GM21737 (cell line): ENCODE measurements at regions not wholly inside any gene's neighbourhood (a gene's known extent, or its start where the extent isn't known, plus 50 kb on each side); places are given as distances from the start of the nearest gene placed in this dataset.
"Not testable (repeated sequence)": the region's sequence is repeated elsewhere in the genome, so short reads cannot be mapped to it uniquely, and the experiment has no call there.

Source experiments
- ATAC-seq: cut with Tn5 transposase; IDR thresholded peaks from one replicate; pipeline ENCODE4 v1.9.1; 2021; ENCODE audit warnings: mild to moderate bottlenecking, moderate library complexity; ENCODE audit not compliant: unreplicated experiment

DNA sequence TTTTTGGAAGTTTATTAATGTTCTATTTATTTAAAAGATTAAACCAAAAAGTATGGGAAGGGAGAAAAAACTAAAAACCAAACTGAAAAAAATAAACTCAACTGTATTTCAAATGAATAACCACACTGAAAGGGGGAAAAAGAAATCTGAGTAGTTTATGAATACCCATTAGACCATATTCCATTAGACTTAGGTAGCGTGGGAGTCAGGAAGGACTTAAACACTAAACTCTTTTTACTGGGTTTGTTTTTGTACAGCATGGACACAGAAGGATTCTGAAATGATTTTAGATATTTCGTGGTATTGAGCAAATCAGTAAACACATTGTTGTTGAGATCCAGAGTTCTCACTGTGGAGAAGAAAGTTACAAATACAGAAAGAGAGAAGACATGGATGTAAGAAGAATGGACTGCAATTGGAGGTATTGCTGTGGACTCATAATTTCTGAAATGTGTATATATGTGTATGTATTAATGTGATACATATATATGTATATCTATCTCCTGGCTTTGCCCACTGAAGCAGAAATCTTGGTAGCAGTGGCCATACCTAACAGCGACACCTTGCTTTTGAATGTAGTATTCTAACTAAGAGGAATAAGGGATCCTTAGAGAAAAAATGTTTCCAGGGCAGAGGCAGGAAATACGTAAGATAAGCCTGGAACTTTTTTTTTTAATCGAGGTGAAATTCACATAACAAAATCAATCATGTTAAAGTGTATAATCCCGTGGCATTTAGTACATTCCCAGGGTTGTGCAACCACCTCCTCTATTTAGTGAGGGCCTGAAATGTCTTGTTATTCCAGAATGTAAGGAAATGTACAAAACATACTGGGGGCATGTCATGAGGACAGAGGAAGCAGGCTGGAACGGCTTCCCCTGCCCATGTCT is 228.8 kb downstream of the SMARCA2 start:
- ATAC-seq: no peak

- ATAC-seq: no peak
Observed at GRCh38 chr9:2247340-2247739, 232.2 kb downstream of the SMARCA2 start.

DNA sequence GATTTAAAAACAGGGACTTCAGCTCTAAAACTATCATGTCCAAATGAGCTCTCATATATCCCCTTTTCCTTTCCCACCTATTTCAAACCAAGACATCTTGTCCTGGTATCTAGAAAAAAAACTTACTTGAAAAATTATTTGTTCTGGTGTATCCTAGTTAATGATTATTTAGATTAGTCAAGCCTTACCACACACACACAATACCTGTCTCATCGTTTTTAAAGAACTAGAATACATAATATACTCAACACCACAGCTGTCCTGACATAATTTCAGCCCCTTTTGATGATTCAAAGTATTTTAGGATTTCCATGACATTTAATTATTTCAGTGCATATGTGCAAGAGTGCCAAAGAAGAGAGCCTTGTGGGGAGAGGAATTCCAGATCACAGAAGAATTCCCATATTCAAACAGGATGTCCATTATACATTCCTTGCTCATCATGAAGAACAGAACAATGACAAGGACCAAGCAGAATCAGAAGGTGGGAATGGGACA is 233.7 kb downstream of the SMARCA2 start:
- no peak for ATAC-seq

DNA sequence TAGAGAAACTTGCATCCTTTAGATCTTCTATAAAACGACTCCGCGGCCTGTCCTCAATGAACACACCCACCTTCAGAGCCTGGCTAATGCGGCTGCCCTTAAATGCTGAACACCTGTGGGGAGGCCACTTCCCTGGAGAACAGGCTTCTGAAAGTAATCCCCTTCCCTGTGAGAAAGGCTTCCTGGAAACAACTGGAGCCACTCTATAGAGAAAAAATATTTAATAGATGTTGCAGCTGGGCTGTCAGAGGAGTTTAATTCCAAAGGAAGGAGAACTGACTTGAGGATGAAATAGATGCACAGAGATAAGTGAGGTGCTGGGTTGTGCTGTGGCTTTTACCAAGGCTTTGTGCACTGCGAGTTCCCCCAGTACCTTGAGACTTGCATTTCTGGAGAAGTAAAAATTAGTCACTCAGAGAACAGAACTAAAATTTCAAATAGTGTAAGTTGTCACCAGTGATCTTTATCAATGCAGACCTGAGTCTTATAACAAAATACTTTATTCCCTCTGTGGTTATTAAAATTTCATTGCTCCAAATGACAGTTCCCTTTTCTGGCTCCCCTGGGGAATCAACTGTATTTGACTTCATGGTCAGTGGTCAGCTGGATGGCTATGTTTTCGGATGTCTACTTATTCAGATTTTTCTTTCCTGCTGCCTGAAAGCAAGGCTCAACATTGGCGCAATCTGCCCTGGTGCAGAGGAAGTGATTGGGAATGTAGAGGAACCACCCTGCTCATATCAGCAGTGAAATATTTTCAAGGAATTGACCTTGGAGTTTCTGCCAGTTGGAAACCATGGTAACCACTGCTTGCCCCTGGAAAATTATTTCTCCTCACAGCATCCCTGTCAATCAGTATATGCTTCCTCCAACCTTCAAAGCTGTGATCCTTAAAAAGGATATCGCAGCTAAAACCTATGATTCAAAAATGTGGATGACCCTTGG is 238.8 kb downstream of the SMARCA2 start:
- ATAC-seq: no peak

GRCh38 chr9:2255128-2255527 is 240.0 kb downstream of the SMARCA2 start:
- no peak for ATAC-seq

DNA sequence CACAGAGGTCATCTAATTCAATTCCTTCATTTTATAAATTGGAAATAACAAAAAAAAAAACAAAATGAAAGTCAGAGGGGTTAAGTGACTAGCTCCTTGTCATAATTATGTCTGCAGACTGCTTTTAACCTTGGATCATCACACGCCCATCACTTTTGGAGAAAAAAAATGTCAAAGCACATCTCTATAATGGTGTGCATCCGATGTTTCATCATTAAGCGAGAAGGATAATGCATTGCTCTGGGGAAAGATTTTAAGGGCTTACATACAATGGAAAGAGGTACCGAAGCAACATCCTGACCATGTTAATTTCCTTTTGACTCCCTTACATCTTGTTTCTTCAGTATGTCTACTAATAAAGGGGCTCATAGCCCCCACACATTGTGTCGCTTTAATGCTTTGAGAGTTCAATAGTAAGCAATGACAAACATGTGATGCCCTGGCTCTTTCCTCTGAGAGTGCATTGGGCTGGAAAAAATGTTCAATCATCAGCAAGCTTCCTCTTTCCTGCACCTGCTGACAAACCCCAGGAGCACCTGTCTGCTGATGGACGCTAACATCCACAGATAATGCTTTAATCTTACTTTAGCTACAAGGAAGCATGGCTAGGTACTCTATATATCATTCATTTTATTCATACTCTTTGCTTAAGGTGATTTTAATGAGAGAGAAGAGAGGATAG is 242.2 kb downstream of the SMARCA2 start:
- ATAC-seq: no peak

DNA sequence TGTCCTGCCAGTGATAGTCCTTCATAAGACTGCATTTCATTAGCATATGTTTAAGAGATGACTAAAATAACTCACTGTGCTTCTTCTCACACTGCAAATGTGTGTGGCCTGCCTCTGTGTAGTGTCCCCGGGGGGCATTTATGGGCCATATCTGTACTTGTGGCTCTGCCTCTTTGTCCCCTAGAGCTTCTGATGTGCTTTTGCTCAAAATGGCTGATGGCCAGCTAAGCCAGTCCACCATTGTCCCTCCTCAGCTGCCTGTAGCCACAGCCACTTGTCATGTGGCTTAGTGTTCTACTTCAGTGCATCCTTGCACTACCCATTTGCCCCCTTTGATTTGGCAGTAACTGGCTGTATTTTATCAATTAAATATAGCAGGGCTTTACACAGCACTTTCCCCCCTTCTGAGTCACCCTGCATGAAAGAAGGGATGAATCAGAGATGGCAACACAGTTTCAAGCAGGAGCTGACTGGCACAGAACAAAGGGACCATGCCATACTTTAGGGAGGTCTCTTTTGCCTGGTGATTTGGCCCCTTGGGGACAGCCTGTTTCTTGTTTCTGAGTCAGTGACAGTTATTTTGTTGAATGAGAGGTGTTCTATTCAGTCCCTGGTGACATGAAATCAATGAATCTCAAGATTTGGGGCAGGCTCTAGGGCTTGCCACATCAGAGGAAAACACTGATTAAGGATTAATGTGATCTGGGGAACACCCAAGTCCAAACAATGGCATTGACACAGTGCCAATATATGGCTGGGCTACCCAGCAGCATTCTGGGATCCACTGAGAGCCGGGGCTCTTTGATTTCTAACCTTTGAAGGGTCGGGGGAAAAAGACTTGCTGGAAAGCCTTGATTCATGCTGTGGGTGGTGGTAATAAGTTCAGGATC is 245.5 kb downstream of the SMARCA2 start:
- no peak for ATAC-seq

DNA sequence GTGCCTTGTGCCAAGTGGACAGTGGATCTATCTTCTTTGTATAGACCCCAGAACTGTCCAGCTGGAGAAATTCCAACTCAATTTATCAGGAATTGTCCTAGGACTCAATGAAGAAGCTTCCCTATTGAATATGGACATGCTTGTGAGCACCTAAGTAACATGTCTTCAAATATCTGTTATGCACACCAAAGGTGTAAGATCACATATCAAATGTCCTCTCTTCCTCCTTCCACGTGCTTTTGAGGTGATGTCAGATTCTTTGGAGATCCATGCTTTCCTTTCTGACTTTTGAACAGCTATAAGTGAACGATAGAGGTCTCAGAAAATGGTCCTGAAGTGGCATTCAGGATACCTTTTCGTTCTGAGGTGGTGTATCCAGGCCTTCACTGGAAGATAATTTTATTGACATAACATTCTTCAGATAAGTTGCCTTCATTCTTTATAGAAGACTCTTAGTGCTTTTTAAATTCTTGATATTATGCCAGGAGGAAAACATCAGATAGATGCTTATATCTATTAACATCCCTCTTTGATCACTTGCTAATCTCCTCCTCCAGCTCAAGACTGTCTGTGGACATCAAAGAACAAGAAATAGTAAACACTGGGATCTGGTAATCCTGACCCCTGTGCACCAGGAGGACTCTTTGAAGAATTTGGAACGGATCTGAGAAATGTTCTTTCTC is 246.4 kb downstream of the SMARCA2 start:
- no peak for ATAC-seq

DNA sequence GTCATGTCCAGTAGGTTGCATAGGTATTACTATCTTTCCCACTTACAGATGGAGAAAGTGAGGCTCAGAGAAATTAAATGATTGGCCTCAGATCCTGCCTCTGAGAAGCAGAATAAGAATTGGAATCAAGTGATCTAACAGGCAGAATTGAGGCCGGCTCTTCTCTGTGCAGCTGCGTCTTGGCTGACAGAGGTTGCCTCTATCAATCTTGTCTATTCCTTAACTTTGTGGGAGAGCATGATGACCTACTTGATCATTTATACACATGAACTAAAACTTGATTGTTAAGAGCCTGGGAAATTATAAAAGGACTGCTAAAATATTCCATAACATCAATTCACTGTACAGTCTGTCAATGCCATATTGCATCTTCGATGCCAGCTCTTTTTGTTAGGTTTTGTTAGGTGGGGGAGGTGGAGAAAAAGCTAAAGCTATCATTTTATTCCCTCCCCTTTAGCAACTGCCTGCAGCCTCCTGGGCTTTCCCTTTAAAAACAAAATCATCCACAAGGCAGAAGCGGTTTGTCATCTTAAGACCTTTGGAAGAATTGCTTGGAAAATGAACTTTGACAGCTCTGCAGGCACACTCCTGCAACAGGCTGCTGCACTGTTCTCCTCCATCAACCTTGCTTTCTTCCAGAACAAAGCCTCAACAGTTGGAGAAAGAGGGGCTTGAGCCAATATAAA is 247.4 kb downstream of the SMARCA2 start:
- no peak for ATAC-seq

GRCh38 chr9:2263111-2263510 is 248.0 kb downstream of the SMARCA2 start:
- no peak for ATAC-seq

GRCh38 chr9:2263665-2264064 is 248.5 kb downstream of the SMARCA2 start:
- ATAC-seq: no peak

GRCh38 chr9:2264081-2264480 is 248.9 kb downstream of the SMARCA2 start:
- no peak for ATAC-seq

DNA sequence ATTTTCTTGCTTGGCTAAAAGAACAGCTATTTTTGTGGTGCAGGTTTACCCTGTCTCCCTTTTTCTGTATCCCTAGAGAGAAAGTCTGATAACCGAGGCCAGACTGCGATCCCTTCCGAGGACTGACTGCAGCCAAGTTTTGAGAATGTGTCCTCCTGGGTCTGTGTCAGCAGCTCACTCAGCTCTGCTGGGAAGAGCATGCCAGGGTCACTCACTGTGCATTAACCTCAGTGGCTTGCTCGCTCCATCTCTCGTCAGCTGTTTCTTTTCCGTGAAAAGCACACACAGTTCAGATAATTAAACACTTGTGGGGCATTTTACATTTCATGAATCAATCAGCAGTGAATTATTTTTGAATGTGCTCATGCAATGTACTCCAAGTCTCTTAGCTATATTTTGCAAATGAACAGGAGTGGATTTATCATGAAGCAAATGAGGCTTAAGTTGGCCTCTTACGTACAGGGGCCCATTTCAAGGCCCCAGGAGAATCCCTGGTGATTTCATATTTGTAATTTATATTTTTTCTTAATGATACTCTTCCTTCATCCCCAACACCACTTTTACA is 252.1 kb downstream of the SMARCA2 start:
- no peak for ATAC-seq

DNA sequence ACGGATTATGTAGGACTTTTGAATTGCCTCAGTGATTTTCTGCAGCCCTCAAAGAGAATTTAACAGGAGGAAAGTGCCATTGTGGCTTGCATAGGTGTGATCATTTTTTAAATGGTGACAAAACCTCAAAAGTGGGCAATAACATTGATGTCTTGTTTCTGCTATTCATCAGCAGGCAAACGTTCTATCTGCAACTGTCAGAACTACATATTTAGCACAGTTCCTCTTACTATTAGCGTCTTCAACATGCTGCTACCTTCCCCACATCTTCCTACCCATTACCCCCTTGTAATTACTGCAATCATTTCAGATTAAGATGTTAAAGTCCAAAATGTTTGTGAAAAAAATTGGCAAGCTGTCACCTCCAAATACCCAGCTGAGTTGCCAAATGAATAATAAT is 254.6 kb downstream of the SMARCA2 start:
- ATAC-seq: no peak

DNA sequence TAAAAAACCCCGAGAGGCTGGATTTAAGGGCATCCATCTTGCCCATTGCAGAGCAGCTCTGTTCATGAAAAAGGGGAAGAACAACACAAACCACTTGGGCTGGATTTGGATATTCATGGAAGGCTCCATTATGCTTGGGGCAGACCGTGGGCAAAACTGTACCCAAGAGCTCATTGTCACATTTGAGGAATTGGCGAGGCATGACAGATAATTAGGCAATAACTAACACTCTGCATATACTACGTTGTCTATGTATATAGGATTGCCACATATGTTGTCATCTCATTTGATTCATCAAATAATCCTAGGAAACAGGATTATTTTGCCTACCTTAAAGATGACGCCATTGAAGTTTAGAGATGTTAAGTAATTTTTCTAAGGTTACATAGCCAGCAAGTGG is 255.4 kb downstream of the SMARCA2 start:
- ATAC-seq: no peak

GRCh38 chr9:2271426-2271825 is 256.3 kb downstream of the SMARCA2 start:
- ATAC-seq: peak; percentile 72

GRCh38 chr9:2274762-2275161 is 259.6 kb downstream of the SMARCA2 start:
- ATAC-seq: no peak

DNA sequence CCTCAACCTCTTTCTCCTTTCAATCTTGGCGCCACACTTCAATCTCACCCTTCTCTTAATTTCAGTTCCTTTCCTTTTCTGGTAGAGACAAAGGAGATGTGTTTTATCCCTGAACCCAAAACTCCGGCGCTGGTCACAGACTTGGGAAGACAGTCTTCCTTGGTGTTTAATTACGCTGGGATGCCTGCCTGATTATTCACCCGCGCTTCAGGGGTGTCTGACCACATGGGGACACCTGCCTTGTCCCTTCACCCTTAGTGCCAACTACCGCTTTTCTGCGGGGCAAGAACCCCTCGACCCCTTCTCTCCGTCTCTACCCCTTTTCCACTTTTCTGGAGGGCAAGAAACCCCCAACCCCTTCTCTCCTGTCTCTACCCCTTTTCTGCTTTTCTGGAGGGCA is 261.1 kb downstream of the SMARCA2 start:
- no peak for ATAC-seq

DNA sequence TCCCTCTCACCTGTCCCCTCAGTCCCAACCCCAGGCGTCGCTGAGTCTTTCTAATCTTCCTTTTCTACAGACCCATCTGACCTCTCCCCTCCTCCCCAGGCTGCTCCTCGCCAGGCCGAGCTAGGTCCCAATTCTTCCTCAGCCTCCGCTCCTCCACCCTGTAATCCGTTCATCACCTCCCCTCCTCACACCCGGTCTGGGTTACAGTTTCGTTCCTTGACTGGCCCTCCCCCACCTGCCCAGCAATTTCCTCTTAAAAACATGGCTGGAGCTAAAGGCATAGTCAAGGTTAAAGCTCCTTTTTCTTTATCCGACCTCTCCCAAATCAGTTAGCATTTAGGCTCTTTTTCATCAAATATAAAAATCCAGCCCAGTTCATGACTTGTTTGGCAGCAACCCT is 262.0 kb downstream of the SMARCA2 start:
- not testable (repeated sequence) for ATAC-seq
